ENCODE measurements at regions not wholly inside any gene's neighbourhood (a gene's known extent, or its start where the extent isn't known, plus 50 kb on each side); places are given as distances from the start of the nearest gene placed in this dataset.
"Not testable (repeated sequence)": the region's sequence is repeated elsewhere in the genome, so short reads cannot be mapped to it uniquely, and the experiment has no call there.

GRCh38 chr1:91605566-91605965, 104.9 kb downstream of the CDC7 start:
- no peak for DNase-seq (ENCODE audit: low spot score)

DNA sequence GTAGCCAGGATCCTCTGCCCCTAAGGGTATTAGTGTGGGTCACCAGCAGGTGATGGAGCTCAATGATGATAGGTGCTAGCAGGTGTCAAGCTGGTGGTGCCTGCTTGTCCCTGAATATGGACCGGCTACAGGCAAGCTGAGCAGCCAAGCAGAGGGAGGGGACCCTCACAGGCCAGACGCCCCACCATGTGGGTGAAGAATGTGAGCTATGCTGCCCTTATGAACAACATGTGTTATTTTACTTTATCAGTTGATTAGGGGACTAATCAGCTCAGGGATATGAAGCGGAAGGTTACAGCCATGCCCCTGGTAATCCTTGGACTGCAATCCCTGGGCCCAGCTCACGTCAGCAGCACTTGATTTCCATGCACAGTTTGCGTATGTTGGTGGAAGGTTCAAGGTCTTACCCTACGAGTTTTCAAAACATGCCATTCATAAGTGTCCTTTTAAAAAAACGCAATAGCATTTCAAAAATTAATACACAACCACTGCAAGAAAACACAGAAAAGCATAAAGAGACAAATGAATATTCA, 106.0 kb downstream of the CDC7 start:
- no peak for DNase-seq (ENCODE audit: low spot score)

- DNase-seq (ENCODE audit: low spot score) = not testable (repeated sequence)
These were observed 107.0 kb downstream of the CDC7 start for GRCh38 chr1:91607686-91608085.

DNA sequence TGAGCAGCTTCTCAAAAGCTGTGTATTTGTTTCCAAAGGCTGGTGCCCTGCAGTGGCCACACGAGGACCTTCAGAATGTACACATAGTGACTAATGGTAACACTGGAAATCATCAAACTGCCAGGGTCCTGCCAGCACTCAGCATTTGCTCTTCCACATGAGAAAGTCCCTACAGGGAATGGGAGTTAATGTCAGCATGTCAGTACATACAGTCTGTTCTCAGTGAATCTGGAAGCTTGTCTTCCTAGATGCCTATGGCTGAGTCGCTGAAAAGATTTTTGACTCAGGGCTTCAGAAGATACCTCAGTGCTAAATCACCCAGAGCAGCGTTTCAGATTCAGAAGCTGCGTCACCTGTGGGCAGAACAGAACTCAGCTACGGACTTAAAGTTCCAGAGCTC, 108.2 kb downstream of the CDC7 start:
- DNase-seq (ENCODE audit: low spot score) = no peak

DNA sequence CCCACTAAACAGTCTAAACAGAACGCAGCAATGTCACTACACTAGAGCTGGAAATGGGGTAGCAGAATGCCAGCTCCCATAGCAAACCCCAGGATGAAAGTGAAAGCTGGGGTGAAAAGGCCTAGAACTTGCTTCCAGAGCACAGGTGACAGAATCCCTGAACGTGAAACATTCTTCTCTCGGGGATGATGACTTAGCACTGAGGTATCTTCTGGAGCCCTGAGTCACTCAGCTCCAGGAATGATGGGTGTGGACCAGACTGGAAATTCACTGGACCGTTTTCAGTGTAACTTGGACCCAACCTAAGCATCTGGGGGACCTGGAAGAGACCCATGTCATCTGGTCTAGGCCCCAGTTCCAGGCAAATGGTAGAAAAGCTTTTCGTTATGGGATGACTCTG, 108.9 kb downstream of the CDC7 start:
- peak; percentile 51 for DNase-seq (ENCODE audit: low spot score)

- DNase-seq (ENCODE audit: low spot score) = no peak
These were observed 109.5 kb downstream of the CDC7 start for GRCh38 chr1:91610102-91610501.

DNA sequence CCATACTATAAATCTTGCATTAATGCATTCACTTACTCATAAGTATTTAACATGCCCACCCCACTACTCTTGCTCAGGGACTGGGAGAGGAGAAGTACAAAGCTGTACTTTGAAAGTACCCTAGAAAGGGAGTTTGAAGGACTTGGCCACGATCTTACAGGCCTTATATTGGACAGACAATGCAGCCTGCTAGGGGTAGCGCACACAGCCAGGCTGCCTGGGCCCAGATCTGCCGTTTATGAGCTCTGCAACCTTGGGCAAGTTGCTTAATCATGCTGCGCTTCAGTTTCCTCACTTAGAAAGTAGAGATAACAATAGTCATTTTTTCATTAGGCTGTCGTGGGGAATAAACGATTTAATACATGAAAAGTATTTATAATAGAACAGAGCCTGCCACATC, 110.1 kb downstream of the CDC7 start:
- no peak for DNase-seq (ENCODE audit: low spot score)

- peak; percentile 67 for DNase-seq (ENCODE audit: low spot score)
These were observed 110.8 kb downstream of the CDC7 start for GRCh38 chr1:91611483-91611917.

GRCh38 chr1:91613595-91613994, 112.9 kb downstream of the CDC7 start:
- peak; percentile 56 for DNase-seq (ENCODE audit: low spot score)

DNA sequence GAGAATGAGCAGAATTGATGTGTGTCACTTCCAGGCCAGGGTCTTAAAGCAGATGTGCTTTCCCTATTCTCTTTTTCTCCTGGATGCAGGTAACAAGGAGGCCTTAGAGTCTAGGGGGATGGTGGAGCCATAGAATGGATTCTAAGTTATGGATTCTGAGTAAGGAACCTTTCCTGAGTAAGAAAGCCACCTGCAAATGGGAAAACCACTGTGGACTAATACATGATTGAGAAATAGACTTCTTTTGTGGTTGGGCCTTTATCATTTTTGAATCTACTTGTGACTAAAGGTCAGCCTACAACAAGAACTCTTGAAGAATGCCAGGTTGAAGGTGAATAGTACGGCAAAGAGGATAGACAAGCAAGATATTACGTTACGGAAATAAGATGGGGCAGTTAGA, 116.1 kb downstream of the CDC7 start:
- DNase-seq (ENCODE audit: low spot score) = no peak

DNA sequence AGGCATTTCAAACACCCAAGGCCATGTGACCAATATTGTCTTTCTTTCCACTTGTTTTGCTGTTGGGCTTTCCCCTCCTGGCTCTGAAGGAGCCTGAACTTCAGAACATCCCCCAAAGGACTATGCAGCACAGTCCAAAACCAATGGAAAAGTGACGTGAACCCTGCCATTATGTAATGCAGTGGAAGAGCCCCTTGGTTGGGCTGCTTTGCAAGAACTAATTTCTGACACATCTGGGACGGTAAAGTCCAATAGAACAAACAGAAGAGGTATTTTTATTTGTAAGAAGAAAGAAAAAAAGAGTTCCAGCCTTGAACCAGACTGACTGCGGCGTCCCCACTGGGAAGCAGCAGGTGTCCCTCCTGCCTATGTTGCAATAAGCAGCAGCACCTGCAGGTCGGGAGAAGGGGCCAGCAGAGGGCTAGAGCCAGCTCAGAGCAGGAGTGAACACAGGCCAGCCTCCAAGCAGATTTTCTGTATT, 116.7 kb downstream of the CDC7 start:
- DNase-seq (ENCODE audit: low spot score) = peak; percentile 19

DNA sequence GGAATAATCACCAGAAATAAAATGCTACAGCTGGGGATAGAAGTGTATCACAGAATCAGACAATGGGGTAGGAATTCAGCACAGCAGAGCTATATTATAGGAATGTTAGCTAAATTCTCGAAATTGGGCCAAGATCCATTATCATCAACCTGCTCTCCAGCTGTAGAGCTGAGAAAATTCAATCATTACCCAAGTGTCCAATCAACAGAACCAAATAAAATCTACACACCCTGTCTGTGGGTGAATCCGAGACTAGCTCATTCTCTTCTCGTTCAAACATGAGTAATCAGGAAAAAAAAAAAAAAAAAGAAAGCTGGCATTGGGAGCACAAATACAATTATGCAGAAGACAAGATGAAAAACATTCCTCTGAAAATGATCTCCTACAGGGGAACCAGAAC, 119.2 kb downstream of the CDC7 start:
- DNase-seq (ENCODE audit: low spot score) = no peak

GRCh38 chr1:91621360-91621759, 120.7 kb downstream of the CDC7 start:
- no peak for DNase-seq (ENCODE audit: low spot score)

- no peak for DNase-seq (ENCODE audit: low spot score)
These were observed 121.3 kb downstream of the CDC7 start for GRCh38 chr1:91621907-91622306.

DNA sequence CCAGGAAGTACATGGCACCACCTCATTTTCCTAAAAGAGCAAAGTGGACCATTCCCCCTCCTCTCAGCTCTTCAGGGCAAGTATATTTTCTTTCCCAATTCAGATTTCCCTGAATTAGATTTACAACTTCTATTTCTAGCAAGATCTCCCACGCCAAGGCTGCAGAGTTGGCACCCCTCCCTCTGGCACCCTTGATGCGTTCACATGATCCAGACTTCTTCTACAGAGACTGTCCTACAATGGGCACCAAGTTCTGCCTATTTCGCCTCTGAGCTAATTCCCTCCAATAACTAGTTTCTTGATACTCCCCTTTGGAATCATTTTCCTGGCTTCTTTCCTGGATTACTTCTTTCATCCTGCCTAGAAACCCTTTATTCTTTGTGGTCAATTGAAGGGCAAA, 122.0 kb downstream of the CDC7 start:
- DNase-seq (ENCODE audit: low spot score) = no peak

DNA sequence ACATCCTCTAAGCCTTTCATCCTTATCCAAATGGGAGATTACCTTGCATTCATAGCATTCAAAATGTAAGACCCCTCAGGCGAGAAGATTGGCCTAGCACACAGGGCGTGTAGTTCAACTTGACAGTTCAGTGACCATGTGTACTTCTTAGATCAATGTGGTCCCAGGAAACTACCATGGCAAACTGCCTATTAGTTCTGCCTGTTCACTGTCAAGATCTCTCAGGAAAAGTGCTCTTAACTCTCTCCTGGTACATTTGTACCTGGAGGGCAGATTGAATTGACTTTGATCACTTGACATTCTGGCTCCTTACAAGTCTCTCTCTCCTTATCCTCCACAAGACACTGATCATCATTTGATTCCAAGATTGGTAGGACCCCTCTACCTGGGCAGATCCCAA, 122.4 kb downstream of the CDC7 start:
- no peak for DNase-seq (ENCODE audit: low spot score)

GRCh38 chr1:91624331-91624730, 123.7 kb downstream of the CDC7 start:
- no peak for DNase-seq (ENCODE audit: low spot score)
